ENCODE measurements at regions not wholly inside any gene's neighbourhood (a gene's known extent, or its start where the extent isn't known, plus 50 kb on each side); places are given as distances from the start of the nearest gene placed in this dataset.
"Not testable (repeated sequence)": the region's sequence is repeated elsewhere in the genome, so short reads cannot be mapped to it uniquely, and the experiment has no call there.

GRCh38 chr19:27872370-27872769, 1340.6 kb downstream of the UQCRFS1 start:
- no peak for DNase-seq (ENCODE audit: low read depth)

- no peak for DNase-seq (ENCODE audit: low read depth)
Observed at GRCh38 chr19:27870293-27870692, 1342.7 kb downstream of the UQCRFS1 start.

- DNase-seq (ENCODE audit: low read depth), result peak; percentile 66
Observed at GRCh38 chr19:27868007-27868406, 1344.9 kb downstream of the UQCRFS1 start.

GRCh38 chr19:27865927-27866777, 1346.8 kb downstream of the UQCRFS1 start:
- DNase-seq (ENCODE audit: low read depth), result peak; percentile 7

- DNase-seq (ENCODE audit: low read depth), result no peak
Observed at GRCh38 chr19:27861411-27861975, 1351.5 kb downstream of the UQCRFS1 start.

- no peak for DNase-seq (ENCODE audit: low read depth)
Observed at GRCh38 chr19:27860309-27860934, 1352.5 kb downstream of the UQCRFS1 start.

GRCh38 chr19:27859689-27860088, 1353.3 kb downstream of the UQCRFS1 start:
- no peak for DNase-seq (ENCODE audit: low read depth)

- DNase-seq (ENCODE audit: low read depth), result no peak
Observed at GRCh38 chr19:27858981-27859581, 1353.9 kb downstream of the UQCRFS1 start.

- DNase-seq (ENCODE audit: low read depth), result not testable (repeated sequence)
Observed at GRCh38 chr19:27852931-27853330, 1360.0 kb downstream of the UQCRFS1 start.

- no peak for DNase-seq (ENCODE audit: low read depth)
Observed at GRCh38 chr19:27851543-27852060, 1361.3 kb downstream of the UQCRFS1 start.

GRCh38 chr19:27851002-27851481, 1361.9 kb downstream of the UQCRFS1 start:
- DNase-seq (ENCODE audit: low read depth), result no peak

GRCh38 chr19:27846944-27847343, 1366.0 kb downstream of the UQCRFS1 start:
- DNase-seq (ENCODE audit: low read depth), result no peak

GRCh38 chr19:27844261-27844660, 1368.7 kb downstream of the UQCRFS1 start:
- DNase-seq (ENCODE audit: low read depth), result no peak

- no peak for DNase-seq (ENCODE audit: low read depth)
Observed at GRCh38 chr19:27843861-27844260, 1369.1 kb downstream of the UQCRFS1 start.

- DNase-seq (ENCODE audit: low read depth), result peak; percentile 10
Observed at GRCh38 chr19:27833031-27833430, 1379.9 kb downstream of the UQCRFS1 start.

GRCh38 chr19:27828829-27829228, 1384.1 kb downstream of the UQCRFS1 start:
- DNase-seq (ENCODE audit: low read depth), result no peak

- DNase-seq (ENCODE audit: low read depth), result no peak
Observed at GRCh38 chr19:27824108-27824507, 1388.8 kb downstream of the UQCRFS1 start.

GRCh38 chr19:27822336-27822735, 1390.6 kb downstream of the UQCRFS1 start:
- peak; percentile 16 for DNase-seq (ENCODE audit: low read depth)

GRCh38 chr19:27821418-27822018, 1391.4 kb downstream of the UQCRFS1 start:
- no peak for DNase-seq (ENCODE audit: low read depth)

GRCh38 chr19:27815985-27816384, 1397.0 kb downstream of the UQCRFS1 start:
- no peak for DNase-seq (ENCODE audit: low read depth)

GRCh38 chr19:27814834-27815233, 1398.1 kb downstream of the UQCRFS1 start:
- not testable (repeated sequence) for DNase-seq (ENCODE audit: low read depth)

All from myocyte (in vitro differentiated cells).